Gastrocnemius medialis (tissue), 4 donors: ENCODE measurements at regions not wholly inside any gene's neighbourhood (a gene's known extent, or its start where the extent isn't known, plus 50 kb on each side); places are given as distances from the start of the nearest gene placed in this dataset.

Source experiments
- ATAC-seq, 2 donors: fragments of 150-250 bp; one replicate each; pipeline ENCODE4 v1.9.1; 2016
- DNase-seq, 2 donors: peaks; one replicate each; pipeline ENCODE4 v3.0.0-alpha.2; 2019
- H3K27ac ChIP-seq, 4 donors: fragments of 200-600 bp; sonication (generic); 1 replicate in 1 of 4; 2 replicates in 3 of 4; pipeline ENCODE4 v1.5.1; 2016 to 2018; ENCODE audit warnings: mild to moderate bottlenecking in 2 of 4, moderate library complexity in 1 of 4
- H3K27me3 ChIP-seq, 3 donors: fragments of 200-600 bp; sonication (generic) in 2 of 3; 1 replicate in 1 of 3; 2 replicates in 2 of 3; pipeline versions ENCODE4 v1.5.1 to v1.6.0; 2016 to 2019; ENCODE audit warnings: mild to moderate bottlenecking in 1 of 3, moderate library complexity in 1 of 3
- H3K36me3 ChIP-seq, 2 donors: fragments of 200-600 bp; sonication (generic) in 1 of 2; one replicate each; pipeline ENCODE4 v1.5.1; 2017 to 2018
- H3K4me1 ChIP-seq, 2 donors: fragments of 200-600 bp; sonication (generic) in 1 of 2; one replicate each; pipeline ENCODE4 v1.5.1; 2016 to 2017; ENCODE audit warnings: mild to moderate bottlenecking in 2 of 2
- H3K4me3 ChIP-seq, 4 donors: fragments of 200-600 bp; sonication (generic) in 3 of 4; 1 replicate in 1 of 4; 2 replicates in 3 of 4; pipeline ENCODE4 v1.5.1; 2016 to 2019; ENCODE audit warnings: mild to moderate bottlenecking in 2 of 4
- H3K9me3 ChIP-seq, 3 donors: fragments of 200-600 bp; sonication (generic) in 2 of 3; 1 replicate in 1 of 3; 2 replicates in 2 of 3; pipeline ENCODE4 v1.5.1; 2016 to 2019
- POLR2A ChIP-seq, 2 donors: fragments of 450-650 bp; IDR thresholded peaks; one replicate each; pipeline ENCODE4 v1.6.1; 2017; ENCODE audit warnings: antibody characterized with exemption in 2 of 2, mild to moderate bottlenecking in 2 of 2, moderate library complexity in 2 of 2
- in situ Hi-C, 4 donors: fragments of 200-750 bp; cut with MboI; loops; one replicate each; pipeline versions ENCODE4 v1.15.0 to v1.8.0; 2017; ENCODE audit warnings: low sequenced_read_pairs in 4 of 4
- intact Hi-C: fragments of 100-400 bp; cut with DNase I; formaldehyde crosslinking; loops from one replicate; pipeline ENCODE4 v1.15.1; 2023; ENCODE audit warnings: low total_unique reads
- TF ChIP-seq, protein P1 (sequence below), 5 experiments: fragments of 450-650 bp in 3 of 5; fragments of 200-600 bp in 2 of 5; sonication (generic) in 2 of 5; IDR thresholded peaks in 4 of 5; conservative IDR thresholded peaks in 1 of 5; 1 replicate in 4 of 5; 2 replicates in 1 of 5; pipeline ENCODE4 v1.5.1; 2016 to 2019; ENCODE audit warnings: antibody characterized with exemption in 5 of 5, mild to moderate bottlenecking in 3 of 5, moderate library complexity in 3 of 5

GRCh38 chr10:59016043-59016442, 160.4 kb upstream of the PHYHIPL start:
- intact Hi-C loops, result no loop called here

DNA sequence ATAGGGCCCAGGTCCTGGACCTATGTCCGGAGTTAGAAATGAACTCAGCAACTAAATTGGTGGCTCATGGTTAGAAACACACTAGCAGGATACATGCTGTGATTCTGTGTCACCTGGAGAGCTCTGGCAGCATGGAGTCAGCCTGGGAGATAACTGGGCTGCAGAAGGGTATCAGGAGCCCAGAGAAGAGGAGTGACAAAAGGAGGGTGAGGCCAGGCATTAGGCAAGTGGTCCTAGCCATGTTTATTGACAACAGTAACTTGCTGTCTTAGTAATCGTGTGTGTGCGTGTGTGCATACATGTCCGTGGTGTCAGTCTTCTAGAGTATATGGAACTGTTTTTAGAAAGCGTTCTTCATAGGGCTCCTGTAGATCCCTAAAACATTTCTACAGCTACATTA, 157.5 kb upstream of the PHYHIPL start:
- DNase-seq (no peak), ATAC-seq (peak in 1 of 2 donors; percentile 41)
- Histone ChIP-seq H3K4me3 (peak overlapping the region in 2 of 4 donors; percentile 5 to 14), H3K9me3 (no peaks in the 10 kb centered on the region), H3K36me3 (no peaks in the 10 kb centered on the region), H3K27me3 (no peaks in the 10 kb centered on the region), H3K27ac (no peak overlapping the region), H3K4me1 (no peaks in the 10 kb centered on the region)
- TF ChIP-seq POLR2A (IDR thresholded peaks at IDR 0.05), result no peak
- TF ChIP-seq, protein P1, sequence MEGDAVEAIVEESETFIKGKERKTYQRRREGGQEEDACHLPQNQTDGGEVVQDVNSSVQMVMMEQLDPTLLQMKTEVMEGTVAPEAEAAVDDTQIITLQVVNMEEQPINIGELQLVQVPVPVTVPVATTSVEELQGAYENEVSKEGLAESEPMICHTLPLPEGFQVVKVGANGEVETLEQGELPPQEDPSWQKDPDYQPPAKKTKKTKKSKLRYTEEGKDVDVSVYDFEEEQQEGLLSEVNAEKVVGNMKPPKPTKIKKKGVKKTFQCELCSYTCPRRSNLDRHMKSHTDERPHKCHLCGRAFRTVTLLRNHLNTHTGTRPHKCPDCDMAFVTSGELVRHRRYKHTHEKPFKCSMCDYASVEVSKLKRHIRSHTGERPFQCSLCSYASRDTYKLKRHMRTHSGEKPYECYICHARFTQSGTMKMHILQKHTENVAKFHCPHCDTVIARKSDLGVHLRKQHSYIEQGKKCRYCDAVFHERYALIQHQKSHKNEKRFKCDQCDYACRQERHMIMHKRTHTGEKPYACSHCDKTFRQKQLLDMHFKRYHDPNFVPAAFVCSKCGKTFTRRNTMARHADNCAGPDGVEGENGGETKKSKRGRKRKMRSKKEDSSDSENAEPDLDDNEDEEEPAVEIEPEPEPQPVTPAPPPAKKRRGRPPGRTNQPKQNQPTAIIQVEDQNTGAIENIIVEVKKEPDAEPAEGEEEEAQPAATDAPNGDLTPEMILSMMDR (IDR thresholded peaks at IDR 0.05 in 4 of 5, conservative IDR thresholded peaks at IDR 0.05 in 1 of 5), result no peak
- in situ Hi-C loops (no loop called here), intact Hi-C loops (no loop called here)

More at GRCh38 chr10:59016043-59016442, 160.4 kb upstream of the PHYHIPL start:
- Histone ChIP-seq H3K4me3 (no peak overlapping the region), H3K27me3 (no peaks in the 10 kb centered on the region), H3K36me3 (no peaks in the 10 kb centered on the region), H3K27ac (no peak overlapping the region), H3K9me3 (no peaks in the 10 kb centered on the region), H3K4me1 (no peaks in the 10 kb centered on the region)
- no peak for DNase-seq
- no peak for TF ChIP-seq POLR2A (IDR thresholded peaks at IDR 0.05)
- TF ChIP-seq, protein P1 (IDR thresholded peaks at IDR 0.05 in 4 of 5, conservative IDR thresholded peaks at IDR 0.05 in 1 of 5), result no peak
- ATAC-seq, result no peak
- in situ Hi-C loops, result no loop called here

DNA sequence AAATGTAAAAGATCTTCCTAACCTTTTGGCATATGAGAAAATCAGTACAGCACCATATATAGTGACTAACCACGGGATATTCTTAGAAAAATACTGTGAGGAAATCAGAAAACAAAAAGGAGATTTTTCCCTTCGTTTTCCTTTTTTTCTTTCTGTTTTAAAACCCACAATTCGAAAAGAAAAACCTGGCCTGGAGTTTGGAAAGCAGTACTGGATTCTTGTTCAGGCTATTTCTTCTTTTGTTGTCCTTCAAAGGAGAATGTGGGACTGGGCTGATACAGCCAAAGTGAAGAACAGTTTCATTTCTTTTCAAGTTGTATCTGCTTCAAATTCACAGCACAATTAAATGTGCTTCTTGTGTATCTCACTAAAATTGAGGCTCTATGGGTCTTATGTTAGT, 156.8 kb upstream of the PHYHIPL start:
- no peaks in the 10 kb centered on the region for H3K27me3 ChIP-seq
- no peak overlapping the region for H3K27ac ChIP-seq
- no peaks in the 10 kb centered on the region for H3K36me3 ChIP-seq
- ATAC-seq (no peak), DNase-seq (no peak)
- H3K9me3 ChIP-seq, result no peaks in the 10 kb centered on the region
- TF ChIP-seq POLR2A (IDR thresholded peaks at IDR 0.05), result no peak
- TF ChIP-seq, protein P1 (IDR thresholded peaks at IDR 0.05 in 4 of 5, conservative IDR thresholded peaks at IDR 0.05 in 1 of 5), result no peak
- intact Hi-C loops (no loop called here), in situ Hi-C loops (no loop called here)
- no peaks in the 10 kb centered on the region for H3K4me1 ChIP-seq
- H3K4me3 ChIP-seq, result peak overlapping the region in 2 of 4 donors; percentile 5 to 14

DNA sequence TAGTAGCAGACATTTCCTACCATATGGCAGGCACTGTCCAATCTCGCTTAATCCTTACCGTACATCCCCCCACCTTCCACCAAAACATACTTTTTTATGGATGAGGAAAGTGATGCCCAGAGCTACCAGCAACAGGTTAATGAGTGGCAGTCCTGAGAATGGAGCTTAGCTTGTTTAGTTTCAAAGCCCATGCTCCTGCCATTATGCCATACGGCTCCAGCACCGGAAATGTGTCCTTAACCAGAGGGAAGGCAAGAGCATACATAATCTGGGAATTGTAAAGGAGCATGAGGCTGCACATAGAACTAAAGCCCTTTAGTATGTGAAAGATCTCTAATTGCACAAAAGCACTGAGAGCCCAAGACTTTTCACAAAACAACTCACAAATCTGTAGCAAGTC, 155.9 kb upstream of the PHYHIPL start:
- no peak for ATAC-seq
- no peak for TF ChIP-seq POLR2A (IDR thresholded peaks at IDR 0.05)
- TF ChIP-seq, protein P1 (IDR thresholded peaks at IDR 0.05 in 4 of 5, conservative IDR thresholded peaks at IDR 0.05 in 1 of 5), result no peak
- H3K4me1 ChIP-seq, result no peaks in the 10 kb centered on the region
- intact Hi-C loops (no loop called here), in situ Hi-C loops (no loop called here)
- no peaks in the 10 kb centered on the region for H3K27me3 ChIP-seq
- no peaks in the 10 kb centered on the region for H3K9me3 ChIP-seq
- H3K36me3 ChIP-seq, result no peaks in the 10 kb centered on the region
- no peak for DNase-seq
- H3K27ac ChIP-seq, result no peak overlapping the region
- H3K4me3 ChIP-seq, result no peak overlapping the region
